DOHH2 (cell line): ENCODE measurements at regions not wholly inside any gene's neighbourhood (a gene's known extent, or its start where the extent isn't known, plus 50 kb on each side); places are given as distances from the start of the nearest gene placed in this dataset.

Experiments
- CTCF ChIP-seq: fragments of 200-600 bp; sonication (generic); IDR thresholded peaks from one replicate; pipeline ENCODE4 v1.5.1; 2014; ENCODE audit warnings: antibody characterized with exemption, mild to moderate bottlenecking, low read depth, low read length; ENCODE audit not compliant: poor library complexity, severe bottlenecking
- EZH2phosphoT487 ChIP-seq: fragments of 200-600 bp; sonication (generic); IDR thresholded peaks from 2 replicates; pipeline ENCODE4 v1.6.1; 2017; ENCODE audit warnings: borderline replicate concordance, mild to moderate bottlenecking, antibody characterized with exemption, low read length, moderate library complexity, mixed read lengths

DNA sequence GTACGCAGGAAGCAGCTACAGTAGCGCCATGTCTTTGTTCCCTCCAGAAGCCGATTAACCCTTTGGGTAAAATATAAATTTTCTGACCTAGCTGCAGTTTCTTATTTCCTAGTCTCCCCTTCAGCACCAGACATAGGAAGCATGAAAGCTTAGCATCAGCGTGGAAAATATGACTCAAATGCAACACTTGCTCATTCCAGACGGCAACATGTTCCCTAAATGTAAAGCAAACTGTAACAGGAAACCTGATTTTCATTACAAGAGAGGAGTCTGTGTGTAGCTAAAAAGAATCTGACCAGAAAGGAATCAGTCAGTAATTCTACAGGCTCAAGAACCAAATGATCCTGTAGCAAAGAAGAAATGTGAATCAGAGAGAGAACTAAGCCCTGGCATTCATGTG lies 219.2 kb downstream of the C7orf25 start:
- no peak for TF ChIP-seq EZH2phosphoT487
- TF ChIP-seq CTCF: no peak
